PC-3 (cell line): ENCODE measurements at regions not wholly inside any gene's neighbourhood (a gene's known extent, or its start where the extent isn't known, plus 50 kb on each side); places are given as distances from the start of the nearest gene placed in this dataset.

Experiments
- ATAC-seq: fragments of 200-7000 bp; cut with Tn5 transposase; 2 replicates; pipeline ENCODE4 v1.9.1; 2020; ENCODE audit warnings: mild to moderate bottlenecking, moderate library complexity
- BruUV-seq: library from RNA; stranded (reverse); fragments of 400-500 nt; replicated peaks from 2 replicates; lab custom pipeline; 2021; lab: Mats Ljungman, UMichigan
- CTCF ChIA-PET: fragments of 300-600 bp; sonication (Branson Sonifier 250); formaldehyde crosslinking; loops from one replicate; lab custom pipeline; 2022; ENCODE audit warnings: antibody characterized with exemption; lab: Charles Lee
- POLR2A ChIA-PET: fragments of 300-600 bp; sonication (Branson Sonifier 250); formaldehyde crosslinking; loops from one replicate; lab custom pipeline; 2022; ENCODE audit warnings: antibody characterized with exemption; ENCODE audit not compliant: unreplicated experiment; lab: Charles Lee
- DNase-seq: peaks from one replicate; pipeline ENCODE4 v3.0.0-alpha.2; 2015
- H2AFZ ChIP-seq: fragments of 300-600 bp; sonication (generic); 2 replicates; pipeline ENCODE4 v1.6.0; 2016; ENCODE audit warnings: antibody characterized with exemption, low read length
- H3F3A ChIP-seq: fragments of 300-600 bp; sonication (generic); one replicate; pipeline ENCODE4 v1.6.0; 2017; ENCODE audit warnings: antibody characterized with exemption, low read length, control low read depth, mild to moderate bottlenecking; ENCODE audit not compliant: unreplicated experiment
- H3K27ac ChIP-seq: fragments of 300-600 bp; sonication (generic); 2 replicates; pipeline ENCODE4 v1.5.1; 2016; ENCODE audit warnings: mild to moderate bottlenecking, low read length
- H3K27me3 ChIP-seq: fragments of 300-600 bp; sonication (generic); 2 replicates; pipeline ENCODE4 v1.6.1; 2016; ENCODE audit warnings: low read length, mixed read lengths
- H3K36me3 ChIP-seq: fragments of 300-600 bp; sonication (generic); 2 replicates; pipeline ENCODE4 v1.6.1; 2016; ENCODE audit warnings: low read depth, mixed run types, low read length, mixed read lengths
- H3K4me1 ChIP-seq: fragments of 300-600 bp; sonication (generic); 2 replicates; pipeline ENCODE4 v1.5.1; 2016; ENCODE audit warnings: low read length; ENCODE audit not compliant: insufficient read depth
- H3K4me2 ChIP-seq: fragments of 300-600 bp; sonication (generic); 2 replicates; pipeline ENCODE4 v1.6.0; 2016; ENCODE audit warnings: low read length
- H3K4me3 ChIP-seq: fragments of 300-600 bp; sonication (generic); 2 replicates; pipeline ENCODE4 v1.5.1; 2016; ENCODE audit warnings: mild to moderate bottlenecking, low read length, mixed read lengths
- H3K79me2 ChIP-seq: fragments of 300-600 bp; sonication (generic); 2 replicates; pipeline ENCODE4 v1.6.1; 2017; ENCODE audit warnings: low read length, mixed read lengths
- H3K9ac ChIP-seq: fragments of 300-600 bp; sonication (generic); 2 replicates; pipeline ENCODE4 v1.6.0; 2016; ENCODE audit warnings: mild to moderate bottlenecking, low read length
- H3K9me2 ChIP-seq: fragments of 300-600 bp; sonication (generic); replicated peaks from 2 replicates; pipeline ENCODE4 v1.6.1; 2016; ENCODE audit warnings: mixed run types, low read length, mixed read lengths
- H3K9me3 ChIP-seq: fragments of 300-600 bp; sonication (generic); 2 replicates; pipeline ENCODE4 v1.6.1; 2016; ENCODE audit warnings: low read length, mixed read lengths
- H4K20me1 ChIP-seq: fragments of 300-600 bp; sonication (generic); 2 replicates; pipeline ENCODE4 v1.6.1; 2016; ENCODE audit warnings: low read length, mixed read lengths
- EZH2 ChIP-seq: fragments of 300-600 bp; sonication (generic); IDR thresholded peaks from one replicate; pipeline ENCODE4 v1.6.1; 2017; ENCODE audit warnings: antibody characterized with exemption, mild to moderate bottlenecking, low read length; ENCODE audit not compliant: unreplicated experiment
- EZH2phosphoT487 ChIP-seq: fragments of 300-600 bp; sonication (generic); IDR thresholded peaks from 2 replicates; pipeline ENCODE4 v1.6.1; 2018; ENCODE audit warnings: mild to moderate bottlenecking, antibody characterized with exemption, low read length, borderline replicate concordance
- intact Hi-C: fragments of 100-400 bp; cut with micrococcal nuclease; formaldehyde crosslinking; loops from 2 replicates; pipeline ENCODE4 v1.9.0; 2023
- TF ChIP-seq, protein P1 (sequence below): fragments of 300-600 bp; sonication (generic); conservative IDR thresholded peaks from 2 replicates; pipeline ENCODE4 v1.5.1; 2017; ENCODE audit warnings: antibody characterized with exemption, low read depth, mild to moderate bottlenecking, low read length

DNA sequence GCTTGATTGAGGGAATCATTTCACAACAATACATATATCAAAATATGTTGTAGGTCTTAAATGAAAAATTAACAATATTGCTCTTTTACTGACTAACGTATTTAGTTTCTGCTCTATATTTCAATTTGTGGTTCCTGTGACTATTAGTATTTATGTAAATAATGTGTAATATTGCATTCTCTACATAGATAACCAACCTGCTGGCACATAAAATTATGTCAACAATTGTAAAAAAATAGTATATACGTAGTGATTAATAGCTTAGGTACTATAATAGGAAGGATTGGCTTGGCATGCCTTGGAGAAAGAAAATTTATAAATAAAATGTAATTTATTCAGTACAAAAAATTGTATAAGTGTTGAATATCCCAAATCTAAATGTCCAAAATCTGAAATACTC, 1336.1 kb downstream of the PCDH9 start:
- POLR2A ChIA-PET, result no interaction called here
- peaks cover 18% of the 10 kb centered on the region for H3K4me1 ChIP-seq
- H3K9ac ChIP-seq, result no peak overlapping the region
- intact Hi-C loops, result loop anchor here (1.0 kb wide), 1 partner anchor 19 kb away; no protein-coding TSS in a partner anchor
- ATAC-seq (peak; percentile 78), DNase-seq (peak; percentile 60)
- H3K4me3 ChIP-seq, result no peak overlapping the region
- no peak overlapping the region for H2AFZ ChIP-seq
- H3F3A ChIP-seq, result no peaks in the 10 kb centered on the region
- no peaks in the 10 kb centered on the region for H3K79me2 ChIP-seq
- H3K9me3 ChIP-seq, result no peaks in the 10 kb centered on the region
- H3K27ac ChIP-seq, result peak overlapping the region; percentile 36; the same call in 1 of the 2 replicates
- no peaks in the 10 kb centered on the region for H4K20me1 ChIP-seq
- no peaks in the 10 kb centered on the region for H3K9me2 ChIP-seq
- H3K4me2 ChIP-seq, result peak overlapping the region; percentile 22; the same call in 1 of the 2 replicates
- no TSS peak for BruUV-seq
- no peak for TF ChIP-seq EZH2phosphoT487
- TF ChIP-seq EZH2, result no peak
- TF ChIP-seq, protein P1, sequence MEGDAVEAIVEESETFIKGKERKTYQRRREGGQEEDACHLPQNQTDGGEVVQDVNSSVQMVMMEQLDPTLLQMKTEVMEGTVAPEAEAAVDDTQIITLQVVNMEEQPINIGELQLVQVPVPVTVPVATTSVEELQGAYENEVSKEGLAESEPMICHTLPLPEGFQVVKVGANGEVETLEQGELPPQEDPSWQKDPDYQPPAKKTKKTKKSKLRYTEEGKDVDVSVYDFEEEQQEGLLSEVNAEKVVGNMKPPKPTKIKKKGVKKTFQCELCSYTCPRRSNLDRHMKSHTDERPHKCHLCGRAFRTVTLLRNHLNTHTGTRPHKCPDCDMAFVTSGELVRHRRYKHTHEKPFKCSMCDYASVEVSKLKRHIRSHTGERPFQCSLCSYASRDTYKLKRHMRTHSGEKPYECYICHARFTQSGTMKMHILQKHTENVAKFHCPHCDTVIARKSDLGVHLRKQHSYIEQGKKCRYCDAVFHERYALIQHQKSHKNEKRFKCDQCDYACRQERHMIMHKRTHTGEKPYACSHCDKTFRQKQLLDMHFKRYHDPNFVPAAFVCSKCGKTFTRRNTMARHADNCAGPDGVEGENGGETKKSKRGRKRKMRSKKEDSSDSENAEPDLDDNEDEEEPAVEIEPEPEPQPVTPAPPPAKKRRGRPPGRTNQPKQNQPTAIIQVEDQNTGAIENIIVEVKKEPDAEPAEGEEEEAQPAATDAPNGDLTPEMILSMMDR, result no peak
- H3K27me3 ChIP-seq, result no peaks in the 10 kb centered on the region
- no peaks in the 10 kb centered on the region for H3K36me3 ChIP-seq
- CTCF ChIA-PET, result no interaction called here

DNA sequence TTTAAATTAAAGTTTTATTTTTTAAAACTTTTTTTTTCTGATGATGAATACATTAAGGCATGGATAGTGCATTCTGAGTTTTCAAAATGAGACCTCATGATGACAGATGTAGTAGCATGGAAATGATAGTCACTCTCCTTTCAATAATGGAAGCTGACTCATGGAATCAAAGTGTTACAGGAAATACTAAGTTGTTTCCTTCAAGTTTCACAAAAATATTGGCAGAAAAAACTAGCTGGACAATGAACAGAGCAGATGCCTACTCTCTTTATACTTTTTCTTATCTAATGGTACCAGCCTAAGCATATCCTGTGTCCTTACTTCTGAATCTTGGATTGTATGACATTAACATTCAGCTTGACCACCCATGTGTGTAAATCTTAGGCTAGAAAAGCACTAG, 1337.3 kb downstream of the PCDH9 start:
- POLR2A ChIA-PET, result no interaction called here
- Histone ChIP-seq H3K27ac (peak overlapping the region; percentile 30), H3F3A (no peaks in the 10 kb centered on the region), H3K27me3 (no peaks in the 10 kb centered on the region), H3K4me1 (peaks cover 18% of the 10 kb centered on the region), H4K20me1 (no peaks in the 10 kb centered on the region), H3K79me2 (no peaks in the 10 kb centered on the region), H3K9me2 (no peaks in the 10 kb centered on the region), H3K9ac (no peak overlapping the region), H3K36me3 (no peaks in the 10 kb centered on the region), H3K9me3 (no peaks in the 10 kb centered on the region), H3K4me3 (no peak overlapping the region), H2AFZ (no peak overlapping the region), H3K4me2 (no peak overlapping the region)
- peak; percentile 57 for ATAC-seq
- CTCF ChIA-PET, result no interaction called here
- peak; percentile 31 for DNase-seq
- BruUV-seq, result no TSS peak
- intact Hi-C loops, result no loop called here
- no peak for TF ChIP-seq EZH2phosphoT487
- TF ChIP-seq, protein P1, result no peak
- no peak for TF ChIP-seq EZH2

DNA sequence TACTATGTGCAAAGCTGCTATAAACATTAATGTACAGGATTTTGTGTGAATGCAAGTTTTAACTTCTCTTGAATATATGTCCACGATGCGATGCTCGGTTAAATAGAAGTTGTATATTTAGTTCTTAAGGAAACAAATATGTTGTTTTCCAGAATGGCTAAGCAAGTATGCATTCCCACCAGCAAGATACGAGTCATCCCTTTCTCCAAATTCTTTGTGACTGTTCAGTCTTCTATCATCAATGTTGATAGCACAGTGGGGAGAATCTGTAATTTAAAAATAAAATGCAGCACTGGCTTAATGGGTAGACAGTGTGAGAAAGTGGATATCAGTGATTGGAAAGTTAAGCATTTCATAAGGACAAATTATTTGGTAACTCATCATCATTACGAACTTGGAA, 1340.8 kb downstream of the PCDH9 start:
- ATAC-seq, result no peak
- Histone ChIP-seq H3K27ac (no peak overlapping the region), H3K4me1 (peaks cover 14% of the 10 kb centered on the region), H3K9me3 (no peaks in the 10 kb centered on the region), H3K4me3 (no peak overlapping the region), H2AFZ (no peak overlapping the region), H3K4me2 (no peak overlapping the region), H3K27me3 (no peaks in the 10 kb centered on the region), H3F3A (no peaks in the 10 kb centered on the region), H3K36me3 (no peaks in the 10 kb centered on the region), H3K79me2 (no peaks in the 10 kb centered on the region), H3K9me2 (no peaks in the 10 kb centered on the region), H3K9ac (no peak overlapping the region), H4K20me1 (no peaks in the 10 kb centered on the region)
- ChIA-PET CTCF (no interaction called here), POLR2A (no interaction called here)
- intact Hi-C loops, result no loop called here
- TF ChIP-seq, protein P1, result no peak
- no peak for TF ChIP-seq EZH2phosphoT487
- TF ChIP-seq EZH2, result no peak
- DNase-seq, result peak; percentile 10
- no TSS peak for BruUV-seq
